CD14-positive monocyte (primary cell): ENCODE measurements at regions not wholly inside any gene's neighbourhood (a gene's known extent, or its start where the extent isn't known, plus 50 kb on each side); places are given as distances from the start of the nearest gene placed in this dataset.

Experiments used
- DNase-seq, 3 donors: peaks; one replicate each; pipeline ENCODE4 v3.0.0-alpha.2; 2011 to 2022
- H2AFZ ChIP-seq: 2 replicates; pipeline ENCODE4 v1.6.0; 2012; ENCODE audit warnings: mild to moderate bottlenecking, low read depth, low read length, inconsistent platforms; ENCODE audit not compliant: insufficient read depth, poor library complexity, severe bottlenecking
- H3K27ac ChIP-seq, 2 donors: 1 replicate in 1 of 2; 2 replicates in 1 of 2; pipeline ENCODE4 v1.5.1; 2012 to 2013; ENCODE audit warnings: low read length in 2 of 2, control low read depth in 1 of 2, inconsistent platforms in 1 of 2, low read depth in 1 of 2, mild to moderate bottlenecking in 1 of 2
- H3K27me3 ChIP-seq, 2 donors: one replicate each; pipeline versions ENCODE4 v1.6.0 to v1.6.1; 2011 to 2013; ENCODE audit warnings: low read length in 2 of 2; ENCODE audit not compliant: control insufficient read depth in 2 of 2, insufficient read depth in 2 of 2
- H3K36me3 ChIP-seq, 2 donors: replicated peaks in 1 of 2; 1 replicate in 1 of 2; 2 replicates in 1 of 2; pipeline versions ENCODE4 v1.5.1 to v1.6.1; 2012 to 2013; ENCODE audit warnings: low read length in 2 of 2, control low read depth in 1 of 2, inconsistent platforms in 1 of 2, mild to moderate bottlenecking in 1 of 2; ENCODE audit not compliant: insufficient read depth in 2 of 2, control insufficient read depth in 1 of 2
- H3K4me1 ChIP-seq, 2 donors: 1 replicate in 1 of 2; 2 replicates in 1 of 2; pipeline versions ENCODE4 v1.5.1 to v1.6.1; 2012 to 2013; ENCODE audit warnings: low read length in 2 of 2, control low read depth in 1 of 2, inconsistent platforms in 1 of 2, mild to moderate bottlenecking in 1 of 2, moderate library complexity in 1 of 2; ENCODE audit not compliant: insufficient read depth in 2 of 2, control insufficient read depth in 1 of 2
- H3K4me2 ChIP-seq: replicated peaks from 2 replicates; pipeline ENCODE3; 2012; ENCODE audit warnings: low read length, moderate library complexity, mild to moderate bottlenecking; ENCODE audit not compliant: poor library complexity, severe bottlenecking; ENCODE audit errors: extremely low read depth
- H3K4me3 ChIP-seq, 3 experiments: fragments of 200-600 bp in 1 of 3; sonication (generic) in 1 of 3; replicated peaks in 1 of 3; 1 replicate in 2 of 3; 2 replicates in 1 of 3; pipeline ENCODE4 v1.5.1; 2011 to 2013; ENCODE audit warnings: low read length in 3 of 3, mild to moderate bottlenecking in 3 of 3, control low read depth in 2 of 3, low read depth in 2 of 3, inconsistent platforms in 1 of 3, moderate library complexity in 1 of 3
- H3K79me2 ChIP-seq: 2 replicates; pipeline ENCODE4 v1.6.0; 2012; ENCODE audit warnings: mild to moderate bottlenecking, control low read depth, inconsistent platforms, low read length, moderate library complexity; ENCODE audit not compliant: insufficient read depth
- H3K9ac ChIP-seq: 2 replicates; pipeline ENCODE4 v1.6.0; 2017; ENCODE audit warnings: low read length, mild to moderate bottlenecking; ENCODE audit not compliant: insufficient read depth, poor library complexity, severe bottlenecking
- H3K9me3 ChIP-seq, 2 donors: replicated peaks in 1 of 2; 1 replicate in 1 of 2; 2 replicates in 1 of 2; pipeline versions ENCODE4 v1.5.1 to v1.6.1; 2012 to 2013; ENCODE audit warnings: low read length in 2 of 2, control low read depth in 1 of 2; ENCODE audit not compliant: control insufficient read depth in 1 of 2, insufficient read depth in 1 of 2
- H4K20me1 ChIP-seq: 2 replicates; pipeline ENCODE4 v1.6.0; 2012; ENCODE audit warnings: mild to moderate bottlenecking, low read length, control low read depth, moderate library complexity; ENCODE audit not compliant: insufficient read depth
- H3K27ac Mint-ChIP-seq, 7 donors: one replicate each; pipeline ENCODE4 v1.8.0; 2020; ENCODE audit warnings: mild to moderate bottlenecking in 7 of 7, mixed read lengths in 7 of 7, moderate library complexity in 6 of 7, inconsistent platforms in 2 of 7
- H3K27me3 Mint-ChIP-seq, 3 donors: one replicate each; pipeline ENCODE4 v1.8.0; 2021 to 2022; ENCODE audit warnings: low read depth in 3 of 3, mild to moderate bottlenecking in 3 of 3, mixed read lengths in 3 of 3, moderate library complexity in 3 of 3, inconsistent platforms in 1 of 3
- H3K36me3 Mint-ChIP-seq, 2 donors: one replicate each; pipeline ENCODE4 v1.8.0; 2020; ENCODE audit warnings: mixed read lengths in 2 of 2, inconsistent platforms in 1 of 2, mild to moderate bottlenecking in 1 of 2
- H3K4me1 Mint-ChIP-seq: one replicate; pipeline ENCODE4 v1.8.0; 2020; ENCODE audit warnings: mild to moderate bottlenecking, mixed read lengths
- H3K4me3 Mint-ChIP-seq, 2 donors: one replicate each; pipeline ENCODE4 v1.8.0; 2020; ENCODE audit warnings: mild to moderate bottlenecking in 2 of 2, mixed read lengths in 2 of 2, moderate library complexity in 1 of 2
- H3K9me3 Mint-ChIP-seq, 7 donors: one replicate each; pipeline ENCODE4 v1.8.0; 2020 to 2022; ENCODE audit warnings: mixed read lengths in 7 of 7, mild to moderate bottlenecking in 6 of 7, moderate library complexity in 6 of 7, inconsistent platforms in 2 of 7
- CTCF ChIP-seq: fragments of 200-600 bp; IDR thresholded peaks from one replicate; pipeline ENCODE4 v1.8.0; 2022; ENCODE audit warnings: antibody characterized with exemption, mild to moderate bottlenecking
- WGBS: methylation state at CpG from one replicate; pipeline ENCODE4 v1.1.5; 2013; ENCODE audit warnings: missing lambda C conversion rate; ENCODE audit not compliant: insufficient coverage; 5-methylcytosine and 5-hydroxymethylcytosine counted together
- intact Hi-C, 2 donors: fragments of 100-400 bp; cut with micrococcal nuclease; formaldehyde crosslinking; loops; one replicate each; pipeline versions ENCODE4 v1.15.0 to v1.15.1; 2023

- Mint-ChIP-seq H3K27ac (no peak overlapping the region), H3K4me1 (peaks cover 35% of the 10 kb centered on the region), H3K4me3 (peak overlapping the region in 1 of 2 donors; percentile 50), H3K27me3 (peaks cover 4 to 10% (median 7%) of the 10 kb centered on the region in 3 donors), H3K9me3 (peaks cover 0 to 4% (median 0%) of the 10 kb centered on the region in 7 donors), H3K36me3 (no peaks in the 10 kb centered on the region)
- H3K27ac ChIP-seq: no peak overlapping the region
- H2AFZ ChIP-seq: no peak overlapping the region
- peak in 2 of 3 donors; percentile 16 to 25 for DNase-seq
- H3K9me3 ChIP-seq: no peaks in the 10 kb centered on the region
- H3K4me3 ChIP-seq: no peak overlapping the region
- H4K20me1 ChIP-seq: no peaks in the 10 kb centered on the region
- H3K79me2 ChIP-seq: no peaks in the 10 kb centered on the region
- H3K9ac ChIP-seq: no peak overlapping the region
- no peak for TF ChIP-seq CTCF
- no peaks in the 10 kb centered on the region for H3K36me3 ChIP-seq
- 8% methylated on average over 2 of the region's 2 CpGs for WGBS
- peak overlapping the region; percentile 13 for H3K4me2 ChIP-seq
- peaks cover 37% of the 10 kb centered on the region in 2 donors for H3K4me1 ChIP-seq
- peaks cover 0 to 8% of the 10 kb centered on the region in 2 donors for H3K27me3 ChIP-seq
- intact Hi-C loops: no loop called here
Measured at GRCh38 chr10:117074621-117075020, 63.4 kb downstream of the VAX1 start.

GRCh38 chr10:117071286-117072050 is 66.5 kb upstream of the SHTN1 start:
- no peak for TF ChIP-seq CTCF
- H3K36me3 Mint-ChIP-seq: no peaks in the 10 kb centered on the region
- Histone ChIP-seq H3K36me3 (no peaks in the 10 kb centered on the region), H3K4me2 (peak overlapping the region; percentile 66), H2AFZ (peak overlapping the region; percentile 26), H3K27me3 (no peaks in the 10 kb centered on the region), H3K4me1 (peaks cover 37% of the 10 kb centered on the region in 2 donors), H3K79me2 (no peaks in the 10 kb centered on the region), H3K9me3 (no peaks in the 10 kb centered on the region), H4K20me1 (no peaks in the 10 kb centered on the region), H3K4me3 (peak overlapping the region in 1 of 3 experiments; percentile 44), H3K9ac (peak overlapping the region; percentile 11), H3K27ac (peak overlapping the region; percentile 69 to 72)
- H3K4me1 Mint-ChIP-seq: peaks cover 37% of the 10 kb centered on the region
- H3K4me3 Mint-ChIP-seq: peak overlapping the region in 1 of 2 donors; percentile 54
- peaks cover 1 to 6% (median 4%) of the 10 kb centered on the region in 3 donors for H3K27me3 Mint-ChIP-seq
- 88% methylated on average over 3 of the region's 6 CpGs for WGBS
- intact Hi-C loops: no loop called here
- DNase-seq: peak; percentile 21 to 58 (median 44)
- H3K9me3 Mint-ChIP-seq: peaks cover 0 to 2% (median 0%) of the 10 kb centered on the region in 7 donors
- H3K27ac Mint-ChIP-seq: peak overlapping the region; percentile 40 to 86 (median 76)
